ENCODE measurements at regions not wholly inside any gene's neighbourhood (a gene's known extent, or its start where the extent isn't known, plus 50 kb on each side); places are given as distances from the start of the nearest gene placed in this dataset.

- no peak for TF ChIP-seq TCF7L2 (IDR thresholded peaks at IDR 0.05; ENCODE audit: low read depth, low read length)
- TF ChIP-seq CTCF (IDR thresholded peaks at IDR 0.05), result no peak
- no peak for TF ChIP-seq POLR2AphosphoS5 (IDR thresholded peaks at IDR 0.05; ENCODE audit: low read depth, low read length)
- no peak for TF ChIP-seq REST (IDR thresholded peaks at IDR 0.05; ENCODE audit: insufficient read depth in 1 of 2, low read depth in 2 of 2, low read length in 1 of 2)
Measured at GRCh38 chr12:92503029-92503931, 199.5 kb upstream of the PLEKHG7 start.
